Endothelial cell of hepatic sinusoid (primary cell): ENCODE measurements at regions not wholly inside any gene's neighbourhood (a gene's known extent, or its start where the extent isn't known, plus 50 kb on each side); places are given as distances from the start of the nearest gene placed in this dataset.

ENCODE experiments used
- in situ Hi-C: cut with HindIII; loops from 2 replicates; pipeline ENCODE4 v1.10.0; 2017; ENCODE audit warnings: low sequenced_read_pairs

DNA sequence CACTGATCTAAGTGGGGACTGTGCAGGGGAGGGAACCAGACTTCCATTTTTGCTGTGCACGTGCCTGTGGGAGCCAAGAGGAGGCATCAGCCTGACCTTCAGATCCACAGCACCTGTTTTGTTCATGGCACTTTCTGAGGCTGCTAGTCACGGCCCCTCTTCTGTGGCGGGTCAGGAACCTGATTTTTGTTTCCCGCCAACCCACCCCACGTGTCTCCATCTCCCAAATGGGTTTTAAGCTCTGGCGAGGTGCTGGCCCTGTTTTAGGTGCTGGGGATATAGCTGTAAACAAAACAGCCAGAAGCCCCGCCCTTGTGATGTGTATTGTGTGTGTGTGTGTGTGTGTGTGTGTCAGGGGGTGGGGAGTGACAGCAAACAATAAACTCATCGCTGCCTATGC is 60.4 kb upstream of the GRPEL1 start:
- in situ Hi-C loops: loop anchor here (5.0 kb wide), 1 partner anchor 34 kb away; no protein-coding TSS in a partner anchor

DNA sequence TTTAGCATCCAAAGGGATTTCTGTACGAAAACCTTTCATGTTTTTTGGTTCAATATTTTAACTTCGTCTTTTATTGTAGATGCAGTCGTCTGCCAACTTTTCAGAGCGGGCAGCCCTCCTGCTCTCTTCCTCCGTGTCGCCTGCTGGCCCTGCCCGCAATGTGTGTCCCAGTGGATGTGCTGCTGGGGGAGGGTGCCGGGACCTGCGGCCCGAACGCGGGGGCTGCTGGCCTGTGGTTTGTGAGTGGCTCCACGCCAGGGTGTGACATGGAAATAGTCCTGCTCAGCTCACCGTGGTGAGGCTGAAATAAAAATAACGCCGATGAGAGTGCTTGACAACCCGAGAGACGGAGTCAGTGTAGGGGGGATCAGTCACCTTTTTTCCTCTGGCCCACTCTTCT is 59.7 kb upstream of the GRPEL1 start:
- in situ Hi-C loops: loop anchor here (5.0 kb wide), 1 partner anchor 35 kb away; no protein-coding TSS in a partner anchor

DNA sequence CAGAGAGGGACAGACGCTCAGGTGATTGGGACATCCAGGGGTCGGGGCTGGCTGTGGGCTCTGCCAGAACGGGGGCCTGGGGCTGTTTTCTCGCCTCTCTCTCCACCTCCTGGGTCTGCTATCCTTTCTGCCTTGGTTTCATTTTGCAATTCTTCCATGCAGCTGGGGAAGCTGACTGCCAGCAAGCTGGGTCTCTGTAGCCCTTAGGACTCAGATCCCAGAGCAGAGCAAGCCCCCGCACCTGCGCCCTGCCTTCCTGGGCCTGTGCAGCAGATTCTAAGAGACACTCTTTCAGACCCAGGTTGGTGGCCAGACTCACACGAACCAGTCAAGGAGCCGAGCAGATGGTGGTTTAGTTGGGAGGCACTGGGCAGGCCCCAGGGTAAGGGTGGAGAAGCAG is 59.1 kb upstream of the GRPEL1 start:
- in situ Hi-C loops: loop anchor here (5.0 kb wide), 1 partner anchor 35 kb away; no protein-coding TSS in a partner anchor

DNA sequence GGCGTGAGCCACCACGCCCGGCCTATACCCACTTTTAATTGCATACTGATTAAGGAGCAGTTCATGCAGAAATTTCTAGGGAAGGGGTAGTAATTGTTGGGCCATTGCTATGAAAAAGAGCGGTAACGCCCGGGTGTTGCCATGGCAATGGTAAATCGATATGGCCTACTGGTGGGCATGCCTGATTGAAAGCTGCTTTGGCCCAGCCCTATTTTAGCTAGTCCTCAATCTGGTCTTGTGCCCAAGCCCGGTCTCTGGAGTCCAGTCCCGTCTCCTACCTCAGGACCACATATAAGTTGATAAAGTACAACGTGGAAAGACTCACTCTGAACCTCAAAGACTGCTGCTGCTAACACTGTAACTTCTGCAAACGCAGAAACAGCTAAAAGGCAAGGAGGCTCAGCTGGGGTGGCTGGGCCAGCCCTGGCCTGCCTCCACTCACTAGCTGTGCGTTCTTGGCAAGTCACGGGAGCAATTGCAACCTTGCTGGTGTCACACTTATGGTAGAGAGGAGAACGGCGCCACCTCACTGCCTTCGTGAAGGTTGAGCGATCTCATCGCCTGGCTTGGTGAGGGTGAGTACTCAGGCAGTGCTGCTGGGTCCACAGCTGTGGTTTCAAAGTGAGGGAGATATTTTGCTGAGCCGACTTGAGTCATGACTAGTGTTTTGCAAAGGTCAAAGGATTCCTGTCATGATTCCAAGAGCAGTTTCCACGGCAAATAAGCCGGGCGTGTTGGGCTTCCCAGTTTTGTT is 57.0 kb upstream of the GRPEL1 start:
- in situ Hi-C loops: loop anchor here (5.0 kb wide), 1 partner anchor 37 kb away; no protein-coding TSS in a partner anchor

DNA sequence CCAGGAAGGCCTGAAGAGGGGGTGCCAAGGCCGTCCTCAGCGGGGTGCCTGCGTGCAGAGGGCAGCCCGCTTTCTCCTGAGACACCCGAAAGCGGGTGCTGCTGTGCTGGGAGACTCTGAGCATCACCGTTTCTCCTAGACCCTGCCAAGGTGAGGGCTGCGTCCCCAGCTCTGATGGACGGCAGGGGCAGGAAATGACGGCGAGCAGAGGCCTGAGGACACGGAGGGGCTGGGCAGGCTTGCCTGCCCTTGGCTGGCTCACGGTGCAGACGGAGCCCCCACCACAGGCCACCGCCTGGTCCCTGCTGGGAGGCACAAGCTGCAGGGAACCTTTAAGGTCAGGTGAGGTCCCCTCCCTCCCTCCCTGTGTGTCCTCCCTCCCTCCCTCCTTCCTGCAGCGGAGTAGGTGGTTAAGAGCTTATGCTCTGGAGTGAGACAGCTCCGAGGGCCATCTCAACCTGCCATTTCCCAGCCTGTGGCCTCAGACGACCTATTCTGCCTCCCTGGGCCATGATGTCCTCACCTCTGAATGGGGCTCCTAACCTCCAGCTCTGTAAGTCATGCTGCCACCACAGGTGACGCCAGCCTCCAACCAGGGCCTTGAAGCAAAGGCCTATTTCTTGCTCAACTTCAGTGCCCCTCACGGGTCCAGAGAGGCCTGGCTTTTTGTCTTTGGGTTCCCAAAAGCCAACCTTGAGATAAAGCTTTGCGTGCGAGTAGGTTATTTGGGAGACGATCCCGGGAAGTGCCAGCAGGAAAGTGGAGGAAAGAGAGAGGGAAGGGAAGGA is 54.2 kb upstream of the GRPEL1 start:
- in situ Hi-C loops: no loop called here

- in situ Hi-C loops: no loop called here
Measured at GRCh38 chr4:7121174-7121573, 53.3 kb upstream of the GRPEL1 start.

DNA sequence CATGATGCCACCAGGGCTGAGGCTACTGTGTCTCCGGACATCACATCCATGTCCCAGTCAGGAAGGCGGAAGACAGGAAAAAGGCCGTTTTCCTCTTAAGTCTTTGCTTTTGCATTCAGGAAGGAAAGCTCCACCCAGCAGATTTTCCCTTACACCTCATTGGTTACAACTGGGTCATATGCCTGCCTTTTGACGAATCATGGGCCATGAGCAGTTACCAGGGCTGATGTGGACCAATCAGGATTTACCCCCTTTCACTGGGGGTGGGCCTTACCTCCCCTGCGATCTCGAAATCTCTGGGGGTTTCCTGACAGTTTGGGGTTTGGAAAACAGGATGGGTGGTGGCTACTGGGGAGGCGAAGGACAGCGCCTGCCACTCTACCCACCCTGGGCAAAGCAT is 52.5 kb upstream of the GRPEL1 start:
- in situ Hi-C loops: no loop called here

DNA sequence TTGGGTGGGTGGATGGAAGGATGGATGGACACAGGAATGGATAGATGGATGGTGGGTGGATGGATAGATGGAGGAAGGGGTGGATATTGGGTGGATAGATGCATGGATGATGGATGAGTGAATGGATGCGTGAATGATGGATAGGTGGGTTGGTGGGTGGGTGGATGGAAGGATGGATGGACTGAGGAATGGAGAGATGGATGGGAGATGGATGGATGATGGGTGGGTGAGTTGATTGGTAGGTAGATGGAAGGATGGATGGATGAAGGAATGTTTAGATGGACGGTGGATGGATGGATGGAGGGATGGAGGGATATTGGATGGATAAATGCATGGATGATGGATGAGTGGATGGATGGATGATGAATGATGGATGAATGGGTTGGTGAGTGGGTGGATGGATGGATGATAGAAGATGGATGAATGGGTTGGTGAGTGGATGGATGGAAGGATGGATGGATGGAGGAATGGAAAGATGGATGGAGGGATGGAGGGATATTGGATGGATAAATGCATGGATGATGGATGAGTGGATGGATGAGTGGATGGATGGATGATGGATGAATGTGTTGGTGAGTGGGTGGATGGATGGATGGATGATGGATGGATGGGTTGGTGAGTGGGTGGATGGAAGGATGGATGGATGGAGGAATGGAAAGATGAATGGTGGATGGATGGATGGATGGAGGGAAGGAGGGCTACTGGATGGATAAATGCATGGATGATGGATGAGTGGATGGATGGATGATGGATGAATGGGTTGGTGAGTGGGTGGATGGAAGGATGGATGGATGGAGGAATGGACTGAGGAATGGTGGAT is 50.4 kb upstream of the GRPEL1 start:
- in situ Hi-C loops: no loop called here
